Endothelial cell (in vitro differentiated cells): ENCODE measurements at regions not wholly inside any gene's neighbourhood (a gene's known extent, or its start where the extent isn't known, plus 50 kb on each side); places are given as distances from the start of the nearest gene placed in this dataset.

ENCODE experiments used
- DNase-seq: peaks from one replicate; pipeline ENCODE4 v3.0.0; 2021; ENCODE audit warnings: low spot score
- H3K27ac Mint-ChIP-seq: one replicate; pipeline ENCODE4 v1.8.0; 2021; ENCODE audit warnings: mixed read lengths, inconsistent platforms; ENCODE audit not compliant: unreplicated experiment
- H3K27me3 Mint-ChIP-seq: one replicate; pipeline ENCODE4 v1.8.0; 2021; ENCODE audit warnings: mild to moderate bottlenecking, moderate library complexity, mixed read lengths, inconsistent platforms; ENCODE audit not compliant: unreplicated experiment
- H3K36me3 Mint-ChIP-seq: one replicate; pipeline ENCODE4 v1.8.0; 2021; ENCODE audit warnings: mild to moderate bottlenecking, low read depth, mixed read lengths, inconsistent platforms; ENCODE audit not compliant: unreplicated experiment
- H3K4me1 Mint-ChIP-seq: one replicate; pipeline ENCODE4 v1.8.0; 2021; ENCODE audit warnings: mild to moderate bottlenecking, mixed read lengths, inconsistent platforms; ENCODE audit not compliant: unreplicated experiment
- H3K4me3 Mint-ChIP-seq: one replicate; pipeline ENCODE4 v1.8.0; 2021; ENCODE audit warnings: mild to moderate bottlenecking, mixed read lengths, inconsistent platforms; ENCODE audit not compliant: unreplicated experiment
- H3K9me3 Mint-ChIP-seq: one replicate; pipeline ENCODE4 v1.8.0; 2021; ENCODE audit warnings: mixed read lengths, inconsistent platforms; ENCODE audit not compliant: unreplicated experiment
- CTCF ChIP-seq: fragments of 200-600 bp; sonication (generic); IDR thresholded peaks from one replicate; pipeline ENCODE4 v1.5.0; 2021; ENCODE audit warnings: antibody characterized with exemption; ENCODE audit not compliant: unreplicated experiment

- TF ChIP-seq CTCF, result no peak
- Mint-ChIP-seq H3K27me3 (no peaks in the 10 kb centered on the region), H3K36me3 (no peaks in the 10 kb centered on the region), H3K9me3 (no peaks in the 10 kb centered on the region), H3K27ac (no peak overlapping the region), H3K4me1 (peaks cover 5% of the 10 kb centered on the region), H3K4me3 (no peak overlapping the region)
- no peak for DNase-seq
Measured at GRCh38 chr18:31213641-31214040, 51.0 kb upstream of the DSC1 start.

GRCh38 chr18:31217038-31217849, 54.6 kb upstream of the DSC1 start:
- TF ChIP-seq CTCF, result no peak
- H3K27ac Mint-ChIP-seq, result no peak overlapping the region
- no peaks in the 10 kb centered on the region for H3K9me3 Mint-ChIP-seq
- H3K4me1 Mint-ChIP-seq, result peaks cover 5% of the 10 kb centered on the region
- H3K36me3 Mint-ChIP-seq, result no peaks in the 10 kb centered on the region
- no peaks in the 10 kb centered on the region for H3K27me3 Mint-ChIP-seq
- H3K4me3 Mint-ChIP-seq, result no peak overlapping the region
- DNase-seq, result no peak

- DNase-seq, result no peak
- no peak overlapping the region for H3K27ac Mint-ChIP-seq
- H3K27me3 Mint-ChIP-seq, result no peaks in the 10 kb centered on the region
- H3K4me1 Mint-ChIP-seq, result peaks cover 5% of the 10 kb centered on the region
- no peaks in the 10 kb centered on the region for H3K9me3 Mint-ChIP-seq
- H3K4me3 Mint-ChIP-seq, result no peak overlapping the region
- TF ChIP-seq CTCF, result no peak
- no peaks in the 10 kb centered on the region for H3K36me3 Mint-ChIP-seq
Measured at GRCh38 chr18:31218671-31219383, 56.2 kb upstream of the DSC1 start.

GRCh38 chr18:31219395-31219794, 56.7 kb upstream of the DSC1 start:
- Mint-ChIP-seq H3K27ac (no peak overlapping the region), H3K36me3 (no peaks in the 10 kb centered on the region), H3K4me1 (peaks cover 5% of the 10 kb centered on the region), H3K4me3 (no peak overlapping the region), H3K27me3 (no peaks in the 10 kb centered on the region), H3K9me3 (no peaks in the 10 kb centered on the region)
- DNase-seq, result no peak
- TF ChIP-seq CTCF, result no peak

- TF ChIP-seq CTCF, result no peak
- no peak for DNase-seq
- Mint-ChIP-seq H3K4me3 (no peak overlapping the region), H3K27ac (no peak overlapping the region), H3K4me1 (peaks cover 4% of the 10 kb centered on the region), H3K27me3 (peaks cover 1% of the 10 kb centered on the region), H3K36me3 (no peaks in the 10 kb centered on the region), H3K9me3 (no peaks in the 10 kb centered on the region)
Measured at GRCh38 chr18:31223371-31223770, 60.7 kb upstream of the DSC1 start.
